ENCODE measurements at regions not wholly inside any gene's neighbourhood (a gene's known extent, or its start where the extent isn't known, plus 50 kb on each side); places are given as distances from the start of the nearest gene placed in this dataset.

DNA sequence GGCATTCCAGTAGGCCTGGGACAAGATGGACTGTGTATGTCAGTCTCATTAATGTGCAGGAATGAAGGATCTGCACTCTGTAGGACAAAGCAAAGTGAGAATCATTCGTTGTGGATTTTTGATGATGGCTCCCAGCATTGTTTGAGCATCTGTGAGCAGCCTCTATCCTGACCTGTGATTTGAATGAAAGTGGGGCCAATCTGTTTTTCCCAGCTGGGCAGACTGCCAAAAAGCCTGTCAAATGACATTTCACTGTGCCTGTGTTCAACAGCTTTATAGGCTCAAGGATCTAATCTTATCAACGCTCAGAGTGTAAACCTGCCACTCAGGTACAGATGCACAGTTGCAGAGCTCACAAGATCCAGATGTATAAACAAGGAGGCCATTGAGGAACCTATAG, 86.7 kb upstream of the SYNDIG1 start:
- TF ChIP-seq EP300 (IDR thresholded peaks at IDR 0.05; ENCODE audit: borderline replicate concordance) (no peak), EGR1 (IDR thresholded peaks at IDR 0.05) (no peak), CREB1 (IDR thresholded peaks at IDR 0.05; ENCODE audit: low read depth) (no peak), FOXM1 (IDR thresholded peaks at IDR 0.05; ENCODE audit: borderline replicate concordance, low read depth) (no peak)

Measured in Ishikawa (cell line).